Tibial nerve (tissue), 4 donors: ENCODE measurements at regions not wholly inside any gene's neighbourhood (a gene's known extent, or its start where the extent isn't known, plus 50 kb on each side); places are given as distances from the start of the nearest gene placed in this dataset.
"Not testable (repeated sequence)": the region's sequence is repeated elsewhere in the genome, so short reads cannot be mapped to it uniquely, and the experiment has no call there.

Experiments used
- DNase-seq, 2 donors: peaks; one replicate each; pipeline ENCODE4 v3.0.0-alpha.2; 2019; ENCODE audit warnings: low spot score in 2 of 2
- H3K27ac ChIP-seq, 4 donors: fragments of 200-600 bp; sonication (generic) in 3 of 4; one replicate each; pipeline ENCODE4 v1.5.1; 2017 to 2019; ENCODE audit warnings: mild to moderate bottlenecking in 1 of 4
- H3K27me3 ChIP-seq, 2 donors: fragments of 200-600 bp; sonication (generic) in 1 of 2; one replicate each; pipeline versions ENCODE4 v1.5.1 to v1.6.0; 2017 to 2019
- H3K36me3 ChIP-seq, 3 donors: fragments of 200-600 bp; sonication (generic); one replicate each; pipeline ENCODE4 v1.5.1; 2018 to 2019
- H3K4me1 ChIP-seq, 4 donors: fragments of 200-600 bp; sonication (generic) in 3 of 4; one replicate each; pipeline ENCODE4 v1.5.1; 2017 to 2019
- H3K4me3 ChIP-seq, 4 donors: fragments of 200-600 bp; sonication (generic) in 3 of 4; one replicate each; pipeline ENCODE4 v1.5.1; 2017 to 2019; ENCODE audit warnings: mild to moderate bottlenecking in 1 of 4, moderate library complexity in 1 of 4
- H3K9me3 ChIP-seq, 4 donors: fragments of 200-600 bp; sonication (generic) in 3 of 4; one replicate each; pipeline ENCODE4 v1.5.1; 2017 to 2019
- EP300 ChIP-seq, 2 donors: sonication (generic); formaldehyde crosslinking; IDR thresholded peaks; one replicate each; pipeline ENCODE4 v1.6.1; 2017; ENCODE audit warnings: antibody characterized with exemption in 2 of 2, mild to moderate bottlenecking in 1 of 2
- POLR2A ChIP-seq, 2 donors: fragments of 450-650 bp; IDR thresholded peaks; one replicate each; pipeline ENCODE4 v1.6.1; 2017; ENCODE audit warnings: antibody characterized with exemption in 2 of 2, mild to moderate bottlenecking in 2 of 2, moderate library complexity in 2 of 2
- WGBS, 2 donors: methylation state at CpG; one replicate each; pipeline ENCODE4 v1.1.5; 2018; 5-methylcytosine and 5-hydroxymethylcytosine counted together
- TF ChIP-seq, protein P1 (sequence below), 5 experiments: fragments of 200-600 bp in 3 of 5; fragments of 450-650 bp in 2 of 5; sonication (generic) in 3 of 5; IDR thresholded peaks; one replicate each; pipeline ENCODE4 v1.5.1; 2016 to 2019; ENCODE audit warnings: antibody characterized with exemption in 5 of 5, mild to moderate bottlenecking in 3 of 5, moderate library complexity in 2 of 5

GRCh38 chr2:3034396-3034795, 343.2 kb downstream of the EIPR1 start:
- no peak for TF ChIP-seq POLR2A (IDR thresholded peaks at IDR 0.05)
- TF ChIP-seq EP300 (IDR thresholded peaks at IDR 0.05) = no peak
- TF ChIP-seq, protein P1, sequence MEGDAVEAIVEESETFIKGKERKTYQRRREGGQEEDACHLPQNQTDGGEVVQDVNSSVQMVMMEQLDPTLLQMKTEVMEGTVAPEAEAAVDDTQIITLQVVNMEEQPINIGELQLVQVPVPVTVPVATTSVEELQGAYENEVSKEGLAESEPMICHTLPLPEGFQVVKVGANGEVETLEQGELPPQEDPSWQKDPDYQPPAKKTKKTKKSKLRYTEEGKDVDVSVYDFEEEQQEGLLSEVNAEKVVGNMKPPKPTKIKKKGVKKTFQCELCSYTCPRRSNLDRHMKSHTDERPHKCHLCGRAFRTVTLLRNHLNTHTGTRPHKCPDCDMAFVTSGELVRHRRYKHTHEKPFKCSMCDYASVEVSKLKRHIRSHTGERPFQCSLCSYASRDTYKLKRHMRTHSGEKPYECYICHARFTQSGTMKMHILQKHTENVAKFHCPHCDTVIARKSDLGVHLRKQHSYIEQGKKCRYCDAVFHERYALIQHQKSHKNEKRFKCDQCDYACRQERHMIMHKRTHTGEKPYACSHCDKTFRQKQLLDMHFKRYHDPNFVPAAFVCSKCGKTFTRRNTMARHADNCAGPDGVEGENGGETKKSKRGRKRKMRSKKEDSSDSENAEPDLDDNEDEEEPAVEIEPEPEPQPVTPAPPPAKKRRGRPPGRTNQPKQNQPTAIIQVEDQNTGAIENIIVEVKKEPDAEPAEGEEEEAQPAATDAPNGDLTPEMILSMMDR (IDR thresholded peaks at IDR 0.05) = no peak
- Histone ChIP-seq H3K36me3 (no peaks in the 10 kb centered on the region), H3K27ac (no peak overlapping the region), H3K4me1 (no peaks in the 10 kb centered on the region), H3K9me3 (peaks cover 0 to 6% (median 0%) of the 10 kb centered on the region in 4 donors), H3K4me3 (no peak overlapping the region), H3K27me3 (no peaks in the 10 kb centered on the region)
- no peak for DNase-seq
- WGBS, 2 donors = 69 to 78% methylated on average over 7 of the region's 7 CpGs

DNA sequence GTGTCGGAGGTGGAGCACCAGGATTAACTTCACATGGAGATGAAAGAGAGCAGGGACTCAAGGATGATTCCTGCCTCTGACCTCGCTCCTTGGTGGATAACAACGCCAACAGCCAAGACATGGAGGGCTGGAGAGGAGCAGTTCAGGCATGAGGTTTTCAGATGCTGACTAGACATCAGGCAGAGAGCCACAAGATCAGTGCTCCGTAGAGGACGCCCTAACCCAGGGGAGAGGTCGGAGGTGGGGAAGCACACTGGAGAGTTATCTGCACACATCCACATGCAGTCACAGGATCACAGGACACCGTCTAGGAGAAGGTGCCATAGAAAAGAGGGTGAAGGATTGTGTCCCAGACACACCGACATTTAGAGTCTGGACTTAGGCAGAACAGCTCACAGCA, 344.3 kb downstream of the EIPR1 start:
- no peak for TF ChIP-seq EP300 (IDR thresholded peaks at IDR 0.05)
- WGBS, 2 donors = 89 to 90% methylated on average over 8 of the region's 8 CpGs
- H3K36me3 ChIP-seq = no peaks in the 10 kb centered on the region
- H3K4me3 ChIP-seq = no peak overlapping the region
- peaks cover 0 to 6% (median 0%) of the 10 kb centered on the region in 4 donors for H3K9me3 ChIP-seq
- no peaks in the 10 kb centered on the region for H3K4me1 ChIP-seq
- DNase-seq = no peak
- no peaks in the 10 kb centered on the region for H3K27me3 ChIP-seq
- no peak overlapping the region for H3K27ac ChIP-seq

GRCh38 chr2:3030791-3031190, 346.8 kb downstream of the EIPR1 start:
- not testable (repeated sequence) for H3K36me3 ChIP-seq, H3K27ac ChIP-seq, H3K9me3 ChIP-seq, H3K27me3 ChIP-seq, H3K4me3 ChIP-seq, DNase-seq, H3K4me1 ChIP-seq
- WGBS, 2 donors = 89 to 98% methylated on average over 9 of the region's 9 CpGs

DNA sequence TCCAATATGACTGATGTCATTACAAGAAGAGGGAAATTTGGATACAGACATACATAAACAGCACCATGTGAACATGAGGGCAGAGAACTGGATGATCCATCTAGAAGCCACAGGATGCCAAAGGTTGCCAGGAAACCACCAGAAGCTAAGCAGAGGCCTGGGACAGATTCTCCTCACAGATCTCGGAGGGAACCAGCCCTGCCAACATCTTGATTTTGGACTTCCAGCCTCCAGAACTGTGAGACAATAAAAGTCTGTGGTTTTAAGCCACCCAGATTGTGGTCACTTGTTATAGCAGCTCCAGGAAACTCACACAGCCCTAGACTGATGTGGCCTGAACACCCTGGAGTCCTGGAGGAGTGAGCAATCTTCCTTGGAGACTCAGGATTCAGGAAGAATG, 351.6 kb downstream of the EIPR1 start:
- H3K9me3 ChIP-seq = peaks cover 0 to 3% (median 0%) of the 10 kb centered on the region in 4 donors
- H3K36me3 ChIP-seq = no peaks in the 10 kb centered on the region
- H3K4me3 ChIP-seq = no peak overlapping the region
- H3K27me3 ChIP-seq = no peaks in the 10 kb centered on the region
- DNase-seq = no peak
- no peaks in the 10 kb centered on the region for H3K4me1 ChIP-seq
- WGBS, 2 donors = 91 to 100% methylated on average over 1 of the region's 1 CpG
- TF ChIP-seq POLR2A (IDR thresholded peaks at IDR 0.05) = no peak
- TF ChIP-seq, protein P1 (IDR thresholded peaks at IDR 0.05) = no peak
- TF ChIP-seq EP300 (IDR thresholded peaks at IDR 0.05) = no peak
- H3K27ac ChIP-seq = no peak overlapping the region

DNA sequence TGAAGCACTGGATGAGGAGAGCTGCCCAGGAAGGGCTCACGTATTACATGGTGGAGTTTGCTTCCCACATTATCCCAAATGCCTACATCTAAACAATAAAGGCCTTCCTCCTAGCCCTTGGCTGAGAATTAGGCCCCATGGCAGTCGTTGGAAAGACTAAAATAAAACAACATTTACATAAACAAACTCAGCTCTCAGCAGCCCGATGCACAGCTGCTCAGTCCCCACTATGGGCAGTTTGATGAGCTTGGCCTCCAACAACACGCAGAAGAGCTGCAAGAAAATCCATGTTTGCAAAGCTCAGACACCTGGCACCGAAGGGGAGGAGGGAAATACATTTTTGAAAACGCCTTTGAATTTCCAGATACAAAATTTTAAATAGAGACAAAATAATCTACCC, 352.4 kb downstream of the EIPR1 start:
- DNase-seq = no peak
- Histone ChIP-seq H3K36me3 (no peaks in the 10 kb centered on the region), H3K27me3 (no peaks in the 10 kb centered on the region), H3K9me3 (peaks cover 0 to under 1% (median 0%) of the 10 kb centered on the region in 4 donors), H3K27ac (no peak overlapping the region), H3K4me3 (no peak overlapping the region), H3K4me1 (no peaks in the 10 kb centered on the region)
- no peak for TF ChIP-seq EP300 (IDR thresholded peaks at IDR 0.05)
- TF ChIP-seq, protein P1 (IDR thresholded peaks at IDR 0.05) = no peak
- no peak for TF ChIP-seq POLR2A (IDR thresholded peaks at IDR 0.05)
- WGBS, 2 donors = 43% methylated on average over 6 of the region's 6 CpGs

DNA sequence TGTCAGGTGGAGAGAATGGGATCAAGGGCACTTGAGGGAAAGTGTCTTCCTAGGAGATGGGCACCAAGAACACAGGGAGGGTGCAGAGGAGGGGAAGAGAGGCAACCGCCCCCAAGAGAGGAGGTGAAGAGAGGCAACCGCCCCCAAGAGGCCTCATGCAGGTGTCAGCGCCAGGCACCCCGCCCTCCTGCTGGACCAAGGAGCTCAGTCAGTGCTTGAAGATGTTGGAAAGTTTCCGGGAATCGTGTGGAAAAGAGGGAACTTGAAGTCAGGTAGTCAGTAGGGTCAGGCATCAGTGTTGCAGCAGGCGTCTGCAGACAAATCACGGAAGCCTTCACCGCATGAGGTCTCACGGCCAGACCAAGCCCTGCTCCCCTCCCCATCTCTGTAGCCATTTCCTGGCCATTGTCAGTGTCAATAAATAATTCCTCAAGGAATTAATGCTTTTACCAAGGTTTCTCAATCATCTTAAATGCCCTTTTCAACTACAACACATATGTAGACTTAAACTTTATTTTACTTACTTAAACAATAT, 353.1 kb downstream of the EIPR1 start:
- no peaks in the 10 kb centered on the region for H3K27me3 ChIP-seq
- H3K4me1 ChIP-seq = no peaks in the 10 kb centered on the region
- H3K9me3 ChIP-seq = peaks cover 0 to 1% (median 0%) of the 10 kb centered on the region in 4 donors
- DNase-seq = no peak
- H3K27ac ChIP-seq = no peak overlapping the region
- no peaks in the 10 kb centered on the region for H3K36me3 ChIP-seq
- no peak overlapping the region for H3K4me3 ChIP-seq
- WGBS, 2 donors = 76 to 77% methylated on average over 10 of the region's 10 CpGs
- TF ChIP-seq, protein P1 (IDR thresholded peaks at IDR 0.05) = no peak
- TF ChIP-seq EP300 (IDR thresholded peaks at IDR 0.05) (no peak), POLR2A (IDR thresholded peaks at IDR 0.05) (no peak)
